DOHH2 (cell line): ENCODE measurements at regions not wholly inside any gene's neighbourhood (a gene's known extent, or its start where the extent isn't known, plus 50 kb on each side); places are given as distances from the start of the nearest gene placed in this dataset.

ENCODE experiments used
- H3F3A ChIP-seq: fragments of 200-600 bp; sonication (generic), shearing (Covaris generic); 2 replicates; pipeline ENCODE4 v1.6.0; 2016; ENCODE audit warnings: antibody characterized with exemption, mild to moderate bottlenecking; ENCODE audit not compliant: control insufficient read depth, insufficient read depth
- H3K27ac ChIP-seq: fragments of 200-600 bp; sonication (generic); 2 replicates; pipeline ENCODE4 v1.5.1; 2014; ENCODE audit warnings: low read depth, mild to moderate bottlenecking, low read length, moderate library complexity
- H3K27me3 ChIP-seq: fragments of 200-600 bp; sonication (generic); 2 replicates; pipeline ENCODE4 v1.6.1; 2014; ENCODE audit warnings: mild to moderate bottlenecking, low read length, mixed read lengths; ENCODE audit not compliant: control insufficient read depth
- H3K36me3 ChIP-seq: fragments of 200-600 bp; sonication (generic); 2 replicates; pipeline ENCODE4 v1.6.1; 2014; ENCODE audit warnings: mild to moderate bottlenecking, low read length, moderate library complexity, mixed read lengths; ENCODE audit not compliant: control insufficient read depth
- H3K4me1 ChIP-seq: fragments of 200-600 bp; sonication (generic); 2 replicates; pipeline ENCODE4 v1.6.1; 2014; ENCODE audit warnings: mild to moderate bottlenecking, low read length, mixed read lengths; ENCODE audit not compliant: control insufficient read depth
- H3K4me2 ChIP-seq: fragments of 200-600 bp; sonication (generic); 2 replicates; pipeline ENCODE4 v1.6.0; 2014; ENCODE audit warnings: mild to moderate bottlenecking, low read length, moderate library complexity
- H3K4me3 ChIP-seq: fragments of 200-600 bp; sonication (generic); 2 replicates; pipeline ENCODE4 v1.5.1; 2014; ENCODE audit warnings: mild to moderate bottlenecking, low read length, mixed read lengths
- H3K79me2 ChIP-seq: fragments of 200-600 bp; sonication (generic); 2 replicates; pipeline ENCODE4 v1.6.1; 2014; ENCODE audit warnings: mild to moderate bottlenecking, low read length, mixed read lengths; ENCODE audit not compliant: control insufficient read depth
- H3K9me2 ChIP-seq: fragments of 200-600 bp; sonication (generic); replicated peaks from 2 replicates; pipeline ENCODE4 v1.6.1; 2014; ENCODE audit warnings: mild to moderate bottlenecking, low read length, mixed read lengths; ENCODE audit not compliant: control insufficient read depth
- H3K9me3 ChIP-seq: fragments of 200-600 bp; sonication (generic); 2 replicates; pipeline ENCODE4 v1.6.1; 2014; ENCODE audit warnings: antibody characterized with exemption, low read length, mixed read lengths; ENCODE audit not compliant: control insufficient read depth, insufficient read depth
- H4K20me1 ChIP-seq: fragments of 200-600 bp; sonication (generic); 2 replicates; pipeline ENCODE4 v1.6.0; 2014; ENCODE audit warnings: low read depth, mild to moderate bottlenecking, antibody characterized with exemption, low read length, moderate library complexity; ENCODE audit not compliant: control insufficient read depth, insufficient read depth
- CTCF ChIP-seq: fragments of 200-600 bp; sonication (generic); IDR thresholded peaks from one replicate; pipeline ENCODE4 v1.5.1; 2014; ENCODE audit warnings: antibody characterized with exemption, mild to moderate bottlenecking, low read depth, low read length; ENCODE audit not compliant: poor library complexity, severe bottlenecking
- EZH2phosphoT487 ChIP-seq: fragments of 200-600 bp; sonication (generic); IDR thresholded peaks from 2 replicates; pipeline ENCODE4 v1.6.1; 2017; ENCODE audit warnings: borderline replicate concordance, mild to moderate bottlenecking, antibody characterized with exemption, low read length, moderate library complexity, mixed read lengths

GRCh38 chr7:130935564-130936157 is 201.7 kb upstream of the KLF14 start:
- H3K4me1 ChIP-seq, result peaks cover 18% of the 10 kb centered on the region
- H3K9me3 ChIP-seq, result no peaks in the 10 kb centered on the region
- H3K27me3 ChIP-seq, result no peaks in the 10 kb centered on the region
- H3K79me2 ChIP-seq, result peaks cover 82% of the 10 kb centered on the region
- no peak overlapping the region for H3K27ac ChIP-seq
- no peak overlapping the region for H3K4me2 ChIP-seq
- H3K9me2 ChIP-seq, result no peaks in the 10 kb centered on the region
- peaks cover 42% of the 10 kb centered on the region for H3K36me3 ChIP-seq
- no peak for TF ChIP-seq EZH2phosphoT487
- TF ChIP-seq CTCF, result no peak
- H3F3A ChIP-seq, result no peaks in the 10 kb centered on the region
- no peaks in the 10 kb centered on the region; the same call in 1 of the 2 replicates for H4K20me1 ChIP-seq
- no peak overlapping the region for H3K4me3 ChIP-seq

- Histone ChIP-seq H3K27me3 (no peaks in the 10 kb centered on the region), H3K9me2 (no peaks in the 10 kb centered on the region), H3K4me2 (no peak overlapping the region), H3K9me3 (no peaks in the 10 kb centered on the region), H3K4me3 (no peak overlapping the region), H3F3A (no peaks in the 10 kb centered on the region), H3K79me2 (peaks cover 82% of the 10 kb centered on the region), H4K20me1 (no peaks in the 10 kb centered on the region; the same call in 1 of the 2 replicates), H3K27ac (no peak overlapping the region), H3K4me1 (peaks cover 16% of the 10 kb centered on the region), H3K36me3 (peaks cover 49% of the 10 kb centered on the region)
- no peak for TF ChIP-seq EZH2phosphoT487
- TF ChIP-seq CTCF, result no peak
Observed at GRCh38 chr7:130936202-130936931, 202.4 kb upstream of the KLF14 start.

DNA sequence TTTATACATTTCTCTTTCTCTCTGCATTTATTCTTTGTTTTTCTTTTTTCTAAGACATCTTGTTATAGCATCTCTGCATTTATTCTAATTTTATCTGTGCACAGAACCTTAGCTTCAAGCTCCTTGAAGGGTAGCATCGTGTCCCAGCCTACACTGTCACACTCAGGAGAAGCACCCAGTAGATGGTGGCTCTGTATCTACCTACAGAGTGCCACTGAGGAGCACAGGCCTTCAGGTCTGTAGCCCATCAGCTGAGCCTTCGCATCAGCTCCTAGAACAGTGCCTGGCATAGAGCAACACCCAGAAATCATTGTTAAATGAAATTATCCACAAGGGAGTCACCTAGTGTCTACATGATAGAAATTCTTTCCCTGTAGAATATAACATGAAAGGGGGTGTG is 203.0 kb upstream of the KLF14 start:
- Histone ChIP-seq H3K4me2 (no peak overlapping the region), H3K36me3 (peaks cover 55% of the 10 kb centered on the region), H3K9me2 (no peaks in the 10 kb centered on the region), H3K4me3 (no peak overlapping the region), H3K4me1 (peaks cover 16% of the 10 kb centered on the region), H3K9me3 (no peaks in the 10 kb centered on the region), H3K79me2 (peaks cover 85% of the 10 kb centered on the region), H4K20me1 (no peaks in the 10 kb centered on the region; the same call in 1 of the 2 replicates), H3K27me3 (no peaks in the 10 kb centered on the region), H3K27ac (no peak overlapping the region), H3F3A (no peaks in the 10 kb centered on the region)
- TF ChIP-seq CTCF (no peak), EZH2phosphoT487 (no peak)
